ENCODE measurements at regions not wholly inside any gene's neighbourhood (a gene's known extent, or its start where the extent isn't known, plus 50 kb on each side); places are given as distances from the start of the nearest gene placed in this dataset.
A peak's percentile ranks its signal among the peaks of the same experiment; 100 is the strongest.

DNA sequence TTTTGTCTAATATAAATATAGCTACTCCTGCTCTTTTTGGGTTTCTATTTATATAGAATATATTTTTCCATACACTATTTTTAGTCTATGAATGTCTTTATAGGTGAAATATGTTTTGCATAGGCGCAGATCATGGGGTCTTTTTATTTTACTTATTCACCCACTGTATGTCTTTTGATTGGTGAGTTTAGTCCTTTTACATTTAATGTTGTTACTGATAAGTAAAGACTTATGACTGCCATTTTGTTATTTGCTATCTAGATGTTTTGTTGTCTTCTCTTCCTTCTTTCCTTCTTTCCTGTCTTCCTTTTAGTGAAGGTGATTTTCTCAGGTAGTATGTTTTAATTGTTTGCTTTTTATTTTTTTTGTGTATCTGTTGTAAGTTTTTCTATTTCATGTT is 276.8 kb upstream of the CNTNAP2 start:
- Histone ChIP-seq H4K20me1 (replicated peaks; ENCODE audit: control insufficient read depth, insufficient read depth, low read length) (peaks cover 6% of the 10 kb centered on the region; the same call in 1 of the 2 replicates), H3K36me3 (ENCODE audit: control insufficient read depth, insufficient read depth, low read length) (peaks cover 12% of the 10 kb centered on the region; the same call in 1 of the 3 replicates), H3K4me2 (ENCODE audit: insufficient read depth, low read length) (no peak overlapping the region), H3K9ac (ENCODE audit: insufficient read depth in 1 of 2, low read depth in 2 of 2, low read length in 2 of 2) (no peak overlapping the region), H3K9me3 (replicated peaks; ENCODE audit: control insufficient read depth, insufficient read depth, low read depth, low read length) (no peaks in the 10 kb centered on the region), H2AFZ (ENCODE audit: low read depth, low read length) (no peak overlapping the region), H3K9me1 (ENCODE audit: control insufficient read depth, insufficient read depth, low read length) (no peaks in the 10 kb centered on the region), H3K4me1 (replicated peaks in 1 of 2; ENCODE audit: control insufficient read depth in 2 of 2, insufficient read depth in 2 of 2, low read length in 2 of 2) (no peaks in the 10 kb centered on the region), H3K27me3 (ENCODE audit: control insufficient read depth in 2 of 2, insufficient read depth in 2 of 2, low read length in 2 of 2) (no peaks in the 10 kb centered on the region), H3K79me2 (ENCODE audit: control insufficient read depth, insufficient read depth, low read length) (peaks cover 95% of the 10 kb centered on the region), H3K4me3 (no peak overlapping the region), H3K27ac (ENCODE audit: extremely low read depth, low read depth, low read length) (no peak overlapping the region)
- ChIA-PET CTCF (ENCODE audit: low intra/inter-chr PET ratio) (no interaction called here), POLR2A (interaction anchor here (1.4 to 1.5 kb wide), 2 partner anchors 12 to 43 kb away, joined by 3 read pairs; no protein-coding TSS in a partner anchor)
- BruUV-seq (replicated peaks) = no TSS peak
- DNase-seq (ENCODE audit: extremely low read depth in 1 of 4, low spot score in 3 of 4) (no peak), ATAC-seq (no peak), FAIRE-seq (no peak)
- TF ChIP-seq ZNF507 (tag; conservative IDR thresholded peaks at IDR 0.05) (peak; percentile 94), ZNF354B (CRISPR knock-in tag; IDR thresholded peaks at IDR 0.05) (peak; percentile 53; the same call in 1 of the 2 replicates)
- TF ChIP-seq, protein P1, sequence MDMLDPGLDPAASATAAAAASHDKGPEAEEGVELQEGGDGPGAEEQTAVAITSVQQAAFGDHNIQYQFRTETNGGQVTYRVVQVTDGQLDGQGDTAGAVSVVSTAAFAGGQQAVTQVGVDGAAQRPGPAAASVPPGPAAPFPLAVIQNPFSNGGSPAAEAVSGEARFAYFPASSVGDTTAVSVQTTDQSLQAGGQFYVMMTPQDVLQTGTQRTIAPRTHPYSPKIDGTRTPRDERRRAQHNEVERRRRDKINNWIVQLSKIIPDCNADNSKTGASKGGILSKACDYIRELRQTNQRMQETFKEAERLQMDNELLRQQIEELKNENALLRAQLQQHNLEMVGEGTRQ (CRISPR knock-in tag; IDR thresholded peaks at IDR 0.05) = no peak
- in situ Hi-C loops (cut with MboI) (no loop called here), intact Hi-C loops (cut with micrococcal nuclease) (no loop called here)
- 53% methylated on average over 1 of the region's 1 CpG for WGBS (ENCODE audit: insufficient coverage, low coverage, missing lambda C conversion rate)

DNA sequence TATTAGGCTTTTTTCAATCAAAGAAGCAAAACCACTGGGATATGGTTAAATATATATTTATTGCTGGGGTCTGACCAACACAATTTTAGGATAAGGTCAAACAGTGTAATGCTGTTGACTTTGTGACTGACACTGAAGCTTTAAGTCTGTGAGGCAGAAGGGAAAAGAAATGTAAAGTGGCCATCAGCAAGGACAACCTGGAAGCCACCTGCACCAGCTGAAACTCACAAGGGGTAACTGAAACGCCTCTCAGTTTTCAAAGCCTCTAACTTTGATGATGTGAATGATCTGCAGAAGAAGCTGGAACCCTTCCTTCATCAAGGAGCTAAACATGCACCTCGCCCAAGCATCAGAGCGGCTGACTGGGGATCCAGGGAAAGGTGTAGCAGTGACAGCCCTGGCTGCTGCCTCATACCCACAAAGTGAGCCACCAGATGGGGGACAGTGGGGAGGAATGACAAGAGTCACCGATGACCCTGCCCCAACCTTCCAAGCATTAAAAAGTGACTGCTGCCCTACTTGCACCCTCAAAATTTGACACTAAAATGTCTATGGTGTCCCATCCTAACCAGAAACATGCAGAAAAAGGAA is 284.9 kb upstream of the CNTNAP2 start:
- peak; percentile 70 for ATAC-seq
- TF ChIP-seq ZNF57 (CRISPR knock-in tag; IDR thresholded peaks at IDR 0.05) (no peak), SREBF2 (CRISPR knock-in tag; IDR thresholded peaks at IDR 0.05) (no peak), SP2 (IDR thresholded peaks at IDR 0.05; ENCODE audit: extremely low read depth, low read depth, low read length, poor library complexity, severe bottlenecking) (no peak), ZC3H8 (IDR thresholded peaks at IDR 0.05) (no peak), PHB2 (IDR thresholded peaks at IDR 0.05; ENCODE audit: low read depth) (no peak), MIER1 (IDR thresholded peaks at IDR 0.05; ENCODE audit: low read depth) (no peak), JUNB (CRISPR knock-in tag; conservative IDR thresholded peaks at IDR 0.05) (no peak), ZNF24 (IDR thresholded peaks at IDR 0.05) (no peak)
- TF ChIP-seq, protein P2, sequence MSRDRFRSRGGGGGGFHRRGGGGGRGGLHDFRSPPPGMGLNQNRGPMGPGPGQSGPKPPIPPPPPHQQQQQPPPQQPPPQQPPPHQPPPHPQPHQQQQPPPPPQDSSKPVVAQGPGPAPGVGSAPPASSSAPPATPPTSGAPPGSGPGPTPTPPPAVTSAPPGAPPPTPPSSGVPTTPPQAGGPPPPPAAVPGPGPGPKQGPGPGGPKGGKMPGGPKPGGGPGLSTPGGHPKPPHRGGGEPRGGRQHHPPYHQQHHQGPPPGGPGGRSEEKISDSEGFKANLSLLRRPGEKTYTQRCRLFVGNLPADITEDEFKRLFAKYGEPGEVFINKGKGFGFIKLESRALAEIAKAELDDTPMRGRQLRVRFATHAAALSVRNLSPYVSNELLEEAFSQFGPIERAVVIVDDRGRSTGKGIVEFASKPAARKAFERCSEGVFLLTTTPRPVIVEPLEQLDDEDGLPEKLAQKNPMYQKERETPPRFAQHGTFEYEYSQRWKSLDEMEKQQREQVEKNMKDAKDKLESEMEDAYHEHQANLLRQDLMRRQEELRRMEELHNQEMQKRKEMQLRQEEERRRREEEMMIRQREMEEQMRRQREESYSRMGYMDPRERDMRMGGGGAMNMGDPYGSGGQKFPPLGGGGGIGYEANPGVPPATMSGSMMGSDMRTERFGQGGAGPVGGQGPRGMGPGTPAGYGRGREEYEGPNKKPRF (IDR thresholded peaks at IDR 0.05; ENCODE audit: low read depth, low read length) = no peak
- TF ChIP-seq, protein P3, sequence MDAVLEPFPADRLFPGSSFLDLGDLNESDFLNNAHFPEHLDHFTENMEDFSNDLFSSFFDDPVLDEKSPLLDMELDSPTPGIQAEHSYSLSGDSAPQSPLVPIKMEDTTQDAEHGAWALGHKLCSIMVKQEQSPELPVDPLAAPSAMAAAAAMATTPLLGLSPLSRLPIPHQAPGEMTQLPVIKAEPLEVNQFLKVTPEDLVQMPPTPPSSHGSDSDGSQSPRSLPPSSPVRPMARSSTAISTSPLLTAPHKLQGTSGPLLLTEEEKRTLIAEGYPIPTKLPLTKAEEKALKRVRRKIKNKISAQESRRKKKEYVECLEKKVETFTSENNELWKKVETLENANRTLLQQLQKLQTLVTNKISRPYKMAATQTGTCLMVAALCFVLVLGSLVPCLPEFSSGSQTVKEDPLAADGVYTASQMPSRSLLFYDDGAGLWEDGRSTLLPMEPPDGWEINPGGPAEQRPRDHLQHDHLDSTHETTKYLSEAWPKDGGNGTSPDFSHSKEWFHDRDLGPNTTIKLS (IDR thresholded peaks at IDR 0.05; ENCODE audit: borderline replicate concordance, low read depth) = no peak

More for the DNA sequence above, 284.9 kb upstream of the CNTNAP2 start:
- no peak for FAIRE-seq
- Histone ChIP-seq H3K36me3 (ENCODE audit: control insufficient read depth, insufficient read depth, low read length) (no peaks in the 10 kb centered on the region; the same call in 2 of the 3 replicates), H3K27me3 (ENCODE audit: control insufficient read depth in 2 of 2, insufficient read depth in 2 of 2, low read length in 2 of 2) (no peaks in the 10 kb centered on the region), H3K9ac (ENCODE audit: insufficient read depth in 1 of 2, low read depth in 2 of 2, low read length in 2 of 2) (no peak overlapping the region), H3K4me3 (no peak overlapping the region), H3K4me2 (ENCODE audit: insufficient read depth, low read length) (no peak overlapping the region), H4K20me1 (replicated peaks; ENCODE audit: control insufficient read depth, insufficient read depth, low read length) (no peaks in the 10 kb centered on the region), H2AFZ (ENCODE audit: low read depth, low read length) (no peak overlapping the region), H3K4me1 (replicated peaks in 1 of 2; ENCODE audit: control insufficient read depth in 2 of 2, insufficient read depth in 2 of 2, low read length in 2 of 2) (no peaks in the 10 kb centered on the region), H3K27ac (ENCODE audit: extremely low read depth, low read depth, low read length) (no peak overlapping the region), H3K9me1 (ENCODE audit: control insufficient read depth, insufficient read depth, low read length) (no peaks in the 10 kb centered on the region), H3K9me3 (replicated peaks; ENCODE audit: control insufficient read depth, insufficient read depth, low read depth, low read length) (no peaks in the 10 kb centered on the region), H3K79me2 (ENCODE audit: control insufficient read depth, insufficient read depth, low read length) (peaks cover 88% of the 10 kb centered on the region)
- ChIA-PET CTCF (ENCODE audit: low intra/inter-chr PET ratio) (no interaction called here), POLR2A (interaction anchor here (1.1 to 1.9 kb wide), 3 partner anchors 9 to 47 kb away, joined by 3 to 4 read pairs (median 3); no protein-coding TSS in a partner anchor)
- 54% methylated on average over 4 of the region's 4 CpGs for WGBS (ENCODE audit: insufficient coverage, low coverage, missing lambda C conversion rate)
- in situ Hi-C loops (cut with MboI) = no loop called here
- no TSS peak for BruUV-seq (replicated peaks)
- no peak for DNase-seq (ENCODE audit: extremely low read depth in 1 of 4, low spot score in 3 of 4)
- intact Hi-C loops (cut with micrococcal nuclease) = no loop called here

Measured in K562 (cell line).